CD4-positive, alpha-beta T cell treated with Interleukin-12 subunit alpha and Interleukin-12 subunit beta, for 1 hour (primary cell): ENCODE measurements at regions not wholly inside any gene's neighbourhood (a gene's known extent, or its start where the extent isn't known, plus 50 kb on each side); places are given as distances from the start of the nearest gene placed in this dataset.

Experiments used
- DNase-seq: peaks from one replicate; pipeline ENCODE4 v3.0.0-alpha.2; 2020

DNA sequence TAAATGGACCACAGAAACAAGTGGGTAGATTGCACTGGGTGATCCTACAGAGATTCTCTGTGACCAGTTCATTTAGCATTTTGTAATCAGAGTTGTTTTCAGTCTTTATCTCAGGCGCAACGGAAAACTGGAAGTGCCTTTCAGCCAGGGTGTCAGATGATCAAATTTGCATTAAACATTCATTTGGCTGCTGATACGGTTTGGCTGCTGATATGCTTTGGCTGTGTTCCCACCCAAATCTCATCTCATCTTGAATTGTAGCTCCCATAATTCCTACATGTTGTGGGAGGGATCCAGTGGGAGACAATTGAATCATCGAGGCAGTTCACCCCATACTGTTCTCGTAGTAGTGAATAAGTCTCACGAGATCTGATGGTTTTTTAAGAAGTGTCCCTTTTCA is 1396.1 kb upstream of the TMEFF2 start:
- no peak for DNase-seq

DNA sequence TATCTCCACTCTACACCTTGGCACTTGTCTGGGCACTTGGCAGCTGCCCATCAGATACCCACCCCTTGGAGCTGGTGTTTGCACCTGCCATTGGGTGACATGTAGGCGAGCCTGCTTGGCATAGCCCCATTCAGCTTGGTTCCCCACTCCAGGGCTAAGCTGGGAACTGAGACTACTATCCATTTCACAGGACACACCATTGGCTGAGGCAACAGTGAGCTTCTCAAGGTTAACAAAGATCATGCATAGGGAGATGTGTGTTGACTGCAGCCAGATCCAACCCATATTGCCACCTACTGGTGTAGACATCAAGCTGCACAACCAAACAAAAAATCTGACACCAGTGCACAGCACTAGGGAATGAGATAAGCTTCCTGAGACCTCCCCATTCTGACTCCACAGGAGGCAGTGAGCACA is 1389.8 kb upstream of the TMEFF2 start:
- DNase-seq, result no peak

DNA sequence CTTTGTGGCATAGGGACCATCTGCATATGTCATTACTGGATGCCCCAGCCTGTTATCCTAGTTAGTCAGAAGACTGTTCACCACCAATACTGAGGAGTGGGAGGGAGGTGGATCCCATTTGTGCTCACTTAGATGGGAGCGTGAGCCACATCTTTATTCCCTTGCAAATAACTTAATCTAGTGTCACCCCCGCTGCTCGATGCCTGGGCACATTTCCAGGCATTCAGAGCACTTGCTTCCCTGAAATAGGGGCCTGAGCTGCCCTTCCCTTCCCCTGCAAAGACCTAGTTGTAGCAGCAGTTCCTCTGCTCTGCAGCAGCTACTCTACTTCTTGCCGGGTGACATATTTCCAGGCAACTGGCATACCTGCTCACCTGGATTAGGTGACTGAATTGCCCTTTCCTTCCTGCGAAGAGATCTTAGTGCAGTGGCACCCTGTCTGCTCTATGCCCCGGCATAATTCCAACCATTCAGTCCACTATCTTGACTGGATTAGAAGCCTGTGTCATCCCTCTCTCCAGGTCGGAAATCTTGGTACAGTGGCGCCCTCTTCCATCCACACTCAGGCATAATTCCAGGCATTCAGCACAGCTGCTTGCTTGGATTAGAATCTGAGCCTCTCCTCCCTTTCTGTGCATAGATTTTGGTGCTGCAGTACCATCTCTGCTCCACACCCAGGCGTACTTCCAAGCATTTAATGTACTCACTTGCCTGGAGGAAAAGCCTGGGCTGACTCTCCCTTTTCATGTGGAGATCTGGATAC is 1389.1 kb upstream of the TMEFF2 start:
- no peak for DNase-seq

DNA sequence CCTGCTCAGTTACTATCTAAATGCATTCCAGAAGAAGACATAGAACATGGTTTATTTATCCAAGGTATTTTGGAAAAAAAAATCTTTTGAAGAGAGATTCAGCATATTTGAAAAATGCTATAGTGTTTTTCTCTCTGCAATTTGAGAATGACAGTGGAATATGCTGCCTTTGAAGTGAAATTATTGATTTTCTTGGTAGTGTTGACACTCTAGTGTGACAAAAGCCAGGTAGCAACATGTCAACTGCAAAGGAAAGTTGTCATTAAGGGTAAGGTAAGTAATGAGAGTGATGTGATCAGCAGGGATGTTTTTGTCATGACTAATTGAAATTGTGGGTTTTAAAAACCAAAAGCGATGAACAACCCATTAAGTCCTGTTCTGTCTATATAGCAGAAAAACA is 1387.1 kb upstream of the TMEFF2 start:
- no peak for DNase-seq

DNA sequence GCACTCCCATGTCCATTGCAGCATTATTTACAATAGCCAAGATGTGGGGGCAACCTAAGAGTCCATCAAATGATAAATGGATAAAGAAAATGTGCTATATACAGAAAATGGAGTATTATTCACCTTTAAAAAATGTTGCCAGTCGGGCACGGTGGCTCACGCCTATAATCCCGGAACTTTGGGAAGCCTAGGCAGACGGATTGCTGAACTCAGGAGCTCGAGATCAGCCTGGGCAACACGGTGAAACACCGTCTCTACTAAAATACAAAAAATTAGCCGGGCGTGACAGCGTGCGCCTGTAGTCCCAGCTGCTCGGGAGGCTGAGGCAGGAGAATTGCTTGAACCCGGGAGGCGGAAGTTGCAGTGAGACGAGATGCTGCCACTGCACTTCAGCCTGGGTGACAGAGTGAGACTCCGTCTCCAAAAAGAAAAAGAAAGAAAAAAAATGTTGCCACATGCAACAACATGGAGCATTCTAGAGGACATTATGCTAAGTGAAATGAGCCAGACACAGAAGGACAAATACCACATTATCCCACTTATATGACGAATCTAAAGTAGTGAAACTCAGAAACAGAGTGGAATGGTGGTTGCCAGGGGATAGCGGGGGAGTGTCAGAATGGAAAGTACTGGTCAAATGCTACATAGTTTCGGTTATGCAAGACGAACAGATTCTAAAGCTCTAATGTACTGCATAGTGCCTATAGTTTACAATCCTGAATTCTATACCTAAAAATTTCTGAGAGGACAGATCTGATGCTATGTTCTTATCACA is 1385.6 kb upstream of the TMEFF2 start:
- no peak for DNase-seq

DNA sequence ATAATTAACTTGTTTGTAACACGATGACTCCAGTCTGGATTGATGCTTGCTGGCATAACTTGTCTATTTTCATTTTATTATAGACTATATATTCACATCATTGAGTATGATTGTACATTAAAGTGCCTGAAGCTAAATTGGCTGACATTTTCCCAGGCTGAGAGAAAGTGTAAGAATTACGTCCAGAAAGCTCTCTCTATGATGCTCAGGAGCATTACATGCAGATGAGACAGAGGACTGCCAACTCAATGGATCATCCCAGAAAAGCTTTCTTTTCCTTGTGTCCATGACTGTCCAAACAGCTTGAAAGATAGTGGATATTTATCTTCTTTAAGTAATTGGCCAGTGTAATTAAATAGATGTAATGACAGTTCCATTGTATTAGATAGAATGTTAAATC is 1372.2 kb upstream of the TMEFF2 start:
- DNase-seq, result no peak

DNA sequence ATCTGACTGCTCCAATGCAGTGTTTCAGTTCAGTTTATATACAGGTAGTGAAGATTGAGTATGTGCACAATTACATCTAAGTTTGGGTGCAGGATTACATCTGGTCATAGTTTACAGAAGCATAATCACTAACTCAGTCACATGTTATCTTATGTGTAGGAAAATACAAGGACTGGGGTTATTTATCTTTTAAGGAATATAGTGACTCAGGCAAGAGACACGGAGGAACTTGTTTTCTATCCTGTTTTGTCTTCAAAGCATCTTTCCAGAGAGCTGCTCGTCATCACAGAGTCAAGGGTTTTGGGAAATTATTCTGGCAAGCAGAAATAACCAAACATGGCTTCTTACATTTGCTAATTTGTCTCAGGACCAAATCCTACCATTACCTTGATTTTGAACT is 1371.5 kb upstream of the TMEFF2 start:
- DNase-seq, result no peak

DNA sequence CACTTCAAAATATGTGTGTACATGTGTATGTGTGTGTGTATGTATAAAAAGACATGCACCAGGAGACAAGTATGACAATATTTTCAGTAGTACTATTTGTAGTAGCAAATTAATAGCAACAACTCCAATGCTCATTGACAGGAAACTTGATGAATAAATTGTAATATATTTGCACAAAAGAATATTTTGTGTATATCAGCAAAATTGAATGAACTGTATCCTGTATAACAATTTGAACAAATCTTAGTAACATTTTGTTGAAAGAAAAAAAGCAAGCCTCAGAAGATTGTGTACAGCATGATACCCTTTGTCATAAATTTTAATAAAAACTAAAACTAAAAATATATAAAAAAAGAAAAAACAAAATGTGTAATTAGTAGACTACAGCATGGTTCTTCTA is 1367.3 kb upstream of the TMEFF2 start:
- no peak for DNase-seq

DNA sequence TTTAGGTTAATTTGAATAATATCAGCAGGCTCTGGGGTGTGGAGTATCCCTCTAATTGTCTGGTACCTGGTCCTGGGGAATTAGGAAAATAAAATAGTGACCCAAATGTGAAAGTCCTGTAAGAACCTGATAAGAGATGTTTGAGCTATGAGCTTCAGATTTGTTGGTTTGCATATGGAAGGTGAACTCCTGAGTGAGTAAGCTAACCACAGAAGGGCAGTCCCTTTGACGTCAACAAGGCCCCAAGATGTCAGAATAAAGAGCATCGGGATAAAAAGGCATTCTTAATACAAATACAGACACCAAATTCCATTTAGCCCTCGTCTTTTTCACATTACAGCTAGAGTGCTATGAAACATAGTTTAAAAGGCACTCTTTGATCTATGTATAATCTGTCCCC is 1366.3 kb upstream of the TMEFF2 start:
- DNase-seq, result no peak

DNA sequence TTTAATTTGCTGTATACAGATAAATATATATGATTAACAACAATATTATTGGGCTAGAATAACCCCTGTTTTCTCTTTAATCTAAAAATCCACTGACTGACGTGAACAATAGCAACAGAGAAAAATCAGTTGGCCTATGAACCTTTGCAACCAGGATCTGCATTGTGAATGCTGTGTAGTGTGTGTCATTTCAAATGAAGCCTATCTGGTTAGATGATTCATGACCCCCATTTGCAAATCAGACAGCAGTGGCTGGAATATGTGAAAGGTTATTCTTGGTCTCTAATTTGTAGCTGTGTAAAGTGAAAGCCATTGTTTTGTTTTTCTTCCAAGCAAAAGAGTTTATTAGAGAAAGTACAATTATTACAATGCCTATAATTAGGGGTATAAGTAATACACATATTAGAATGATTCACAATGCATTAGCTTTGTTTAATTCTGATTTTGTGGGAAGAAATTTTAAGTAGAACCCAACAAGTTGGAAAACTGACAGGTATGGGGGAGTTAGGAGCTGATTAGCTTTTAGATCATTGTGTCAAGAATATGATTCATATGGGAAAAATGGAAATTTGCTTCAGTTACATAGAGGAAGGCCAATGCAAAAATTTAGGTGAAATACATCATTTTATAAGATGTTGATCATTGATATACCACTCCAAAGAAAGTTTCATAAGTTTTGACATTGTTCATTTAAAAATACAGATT is 1362.2 kb upstream of the TMEFF2 start:
- no peak for DNase-seq

DNA sequence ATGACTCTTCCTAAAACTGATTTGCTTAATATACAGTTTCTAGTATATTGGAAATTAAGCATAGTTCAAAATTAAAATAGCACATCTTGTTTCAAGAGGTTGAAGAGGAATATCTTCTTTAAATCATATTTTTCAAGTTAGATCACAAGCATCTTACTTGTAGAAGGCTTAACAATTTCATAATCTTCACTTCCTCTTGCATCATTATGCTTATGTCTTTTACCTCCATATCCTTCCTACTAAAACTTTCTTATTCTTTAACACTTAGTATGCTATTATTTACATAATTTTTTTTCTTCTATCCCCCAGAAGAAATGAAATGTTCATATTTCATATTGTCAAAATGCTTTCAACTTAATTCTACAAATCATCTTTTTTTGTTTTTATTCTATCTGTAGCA is 1354.9 kb upstream of the TMEFF2 start:
- DNase-seq, result no peak

DNA sequence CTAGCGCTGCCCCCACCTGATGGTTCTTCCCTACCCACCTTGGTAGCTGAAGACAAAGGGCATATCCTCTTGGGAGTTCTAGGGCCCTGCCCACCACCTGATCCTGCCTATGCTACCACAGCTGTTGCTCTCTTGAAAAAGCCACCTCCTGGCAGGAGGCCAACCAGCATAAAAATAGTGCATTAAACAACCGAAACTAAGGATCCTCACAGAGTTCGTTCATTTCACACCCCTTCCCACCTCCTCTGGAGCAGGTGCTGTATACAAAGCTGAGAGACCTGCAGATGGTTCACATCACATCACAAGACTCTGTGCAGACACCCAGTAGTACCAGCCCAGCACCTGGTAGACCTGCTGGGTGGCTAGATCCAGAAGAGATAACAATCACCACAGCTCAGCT is 1348.0 kb upstream of the TMEFF2 start:
- DNase-seq, result no peak

DNA sequence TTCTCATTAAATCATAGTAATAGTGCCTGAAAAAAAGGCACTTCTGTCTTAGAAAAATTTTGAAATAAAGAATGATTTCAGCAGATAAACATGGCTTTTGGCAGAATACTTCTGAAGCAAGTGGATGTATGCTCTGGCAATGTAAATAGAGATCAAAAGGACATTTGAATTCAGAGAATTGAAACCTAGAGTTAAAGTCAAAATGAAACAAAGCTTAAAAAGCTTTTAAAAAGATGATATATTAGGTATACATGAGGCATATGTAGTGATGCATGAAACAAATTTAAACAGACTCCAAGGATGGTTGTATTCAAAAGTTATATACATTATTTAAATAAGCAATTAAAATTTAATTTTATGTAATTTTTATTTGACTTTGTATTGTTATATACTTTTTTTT is 1344.5 kb upstream of the TMEFF2 start:
- no peak for DNase-seq

DNA sequence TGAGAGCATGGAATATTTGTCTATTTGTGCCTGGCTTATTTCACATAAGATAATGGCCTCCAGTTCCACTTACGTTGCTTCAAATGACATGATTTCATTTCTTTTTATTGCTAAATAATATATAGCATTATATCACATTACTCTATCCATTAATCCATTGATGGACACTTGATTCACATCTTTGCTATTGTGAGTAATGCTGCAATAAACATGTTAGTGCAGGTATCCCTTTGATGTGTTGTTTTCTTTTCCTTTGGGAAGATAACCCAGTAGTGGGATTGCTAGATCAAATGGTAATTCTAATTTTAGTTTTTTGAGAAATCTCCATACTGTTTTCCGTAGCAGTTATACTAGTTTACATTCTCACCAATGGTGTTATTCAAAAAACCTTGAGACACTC is 1343.3 kb upstream of the TMEFF2 start:
- no peak for DNase-seq

DNA sequence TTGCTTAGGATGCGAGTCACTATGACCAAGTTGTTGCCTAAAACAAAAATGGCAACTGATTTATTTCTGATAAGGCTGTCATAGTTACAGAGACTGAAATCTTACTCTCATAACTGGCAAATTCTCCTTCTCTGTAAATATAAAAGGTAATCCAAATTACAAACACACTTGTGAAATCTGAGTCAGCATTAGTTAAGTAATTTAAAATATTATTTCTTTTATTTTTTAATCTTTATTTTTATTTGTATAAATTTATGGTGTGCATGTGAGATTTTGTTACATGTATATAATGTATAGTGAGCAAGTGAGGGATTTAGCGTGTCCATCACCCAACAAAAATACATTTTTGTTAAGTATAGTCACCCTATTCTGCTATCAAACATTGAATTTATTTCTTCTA is 1342.8 kb upstream of the TMEFF2 start:
- DNase-seq, result no peak

DNA sequence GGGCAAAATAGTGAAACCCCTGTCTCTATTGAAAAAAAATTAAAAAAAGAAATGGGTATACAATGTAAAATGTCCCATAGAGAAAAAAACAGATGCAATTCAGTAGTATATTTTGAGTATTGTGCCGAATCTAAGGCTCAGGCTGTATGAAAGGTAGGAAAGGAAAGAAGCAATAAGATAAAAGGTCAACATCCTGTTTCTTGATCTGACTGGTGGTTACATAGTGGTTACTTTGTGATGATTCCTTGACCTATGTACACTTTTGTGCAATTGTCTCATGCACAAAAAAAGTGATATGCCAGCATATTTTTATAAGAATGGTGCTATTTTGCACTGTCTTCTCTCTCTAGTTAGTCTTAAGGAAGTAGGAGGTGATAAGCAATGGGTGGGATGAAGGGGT is 1333.7 kb upstream of the TMEFF2 start:
- DNase-seq, result no peak

DNA sequence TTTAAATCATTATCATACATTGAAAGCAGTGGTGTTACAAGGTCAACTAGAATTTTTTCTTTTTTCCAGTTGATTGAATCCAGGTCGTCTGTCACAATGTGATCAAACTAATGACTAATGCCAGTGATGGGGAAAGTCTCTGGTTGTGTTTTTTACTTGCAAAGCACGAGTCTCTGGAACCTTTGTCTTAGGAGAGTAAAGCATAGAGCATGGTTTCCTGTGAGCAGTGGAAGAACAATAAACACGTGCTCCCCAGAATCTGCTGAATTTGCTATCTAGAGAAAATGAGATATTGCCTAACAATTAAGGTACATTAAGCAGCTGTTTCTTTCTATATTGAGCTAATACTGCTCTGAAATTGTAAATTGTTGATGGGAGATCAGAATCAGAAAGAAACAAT is 1332.4 kb upstream of the TMEFF2 start:
- no peak for DNase-seq

DNA sequence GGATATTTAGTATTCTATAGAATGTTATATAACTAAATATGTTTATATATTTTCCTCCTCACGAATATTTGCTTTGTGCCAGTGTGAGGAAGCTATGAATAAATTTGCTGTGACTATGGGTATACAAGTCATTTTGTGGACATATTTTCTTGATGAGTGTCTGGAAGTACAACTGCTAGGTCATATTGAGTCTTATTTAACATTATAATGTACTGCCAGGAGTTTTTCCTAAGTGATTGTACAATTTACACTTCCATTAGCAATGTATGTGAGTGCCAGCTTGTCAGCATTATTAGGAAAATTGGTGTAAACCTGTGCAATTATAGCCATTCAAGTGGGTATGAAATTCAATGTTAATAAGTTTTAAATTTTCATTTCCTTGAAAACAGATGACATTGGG is 1328.9 kb upstream of the TMEFF2 start:
- DNase-seq, result no peak

DNA sequence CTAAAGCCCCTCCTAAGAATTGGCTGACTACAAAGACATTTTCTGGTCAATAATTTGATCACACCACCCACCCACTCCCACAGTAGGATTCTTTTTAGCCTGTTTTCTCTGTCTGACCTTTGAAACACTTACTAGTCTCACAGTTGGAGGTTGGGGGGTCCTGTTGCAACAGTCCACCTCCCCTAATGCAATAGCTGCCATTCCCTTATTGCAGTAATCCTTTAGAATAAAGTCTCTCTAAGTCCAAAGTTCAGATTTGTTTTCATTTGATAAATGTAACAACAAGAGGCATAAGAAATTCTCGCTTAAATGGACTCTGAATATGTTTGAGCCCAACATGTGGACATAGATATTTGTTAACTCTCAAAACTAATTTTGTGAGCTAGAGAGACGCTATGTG is 1326.8 kb upstream of the TMEFF2 start:
- DNase-seq, result no peak

DNA sequence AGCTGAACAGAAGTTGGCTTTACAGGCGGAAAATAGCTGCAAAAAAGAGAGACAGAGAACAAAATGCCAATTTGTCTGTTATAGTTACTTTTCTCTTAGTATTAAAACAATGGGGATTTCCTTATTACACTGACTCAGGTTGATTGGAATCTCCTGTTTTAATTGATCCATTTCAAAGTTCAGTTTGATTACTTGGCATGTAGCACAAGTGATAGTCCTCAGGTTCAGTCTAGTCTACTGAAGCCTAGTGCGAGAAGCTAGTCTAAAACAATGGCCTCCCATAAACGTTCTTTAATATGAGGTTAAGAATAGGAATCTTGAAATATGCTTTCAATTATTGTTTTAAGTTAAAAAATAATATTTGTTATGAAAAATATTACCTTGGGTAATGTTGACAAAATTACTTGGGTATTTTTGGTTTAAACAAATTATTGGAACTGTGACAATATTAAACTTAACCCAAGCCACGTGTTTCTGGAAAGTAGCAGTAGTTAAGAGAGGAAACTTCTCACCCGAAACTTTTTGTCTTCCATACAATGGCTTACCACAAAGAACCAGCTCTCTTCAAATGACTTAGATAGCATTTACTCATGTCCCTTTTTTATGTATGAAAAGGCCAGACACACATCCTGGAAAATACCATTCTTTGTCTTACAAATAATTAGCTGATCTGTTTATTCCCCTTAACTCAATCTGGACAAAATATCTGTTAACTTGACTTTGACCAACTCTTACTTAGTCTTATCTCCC is 1326.2 kb upstream of the TMEFF2 start:
- DNase-seq, result no peak

DNA sequence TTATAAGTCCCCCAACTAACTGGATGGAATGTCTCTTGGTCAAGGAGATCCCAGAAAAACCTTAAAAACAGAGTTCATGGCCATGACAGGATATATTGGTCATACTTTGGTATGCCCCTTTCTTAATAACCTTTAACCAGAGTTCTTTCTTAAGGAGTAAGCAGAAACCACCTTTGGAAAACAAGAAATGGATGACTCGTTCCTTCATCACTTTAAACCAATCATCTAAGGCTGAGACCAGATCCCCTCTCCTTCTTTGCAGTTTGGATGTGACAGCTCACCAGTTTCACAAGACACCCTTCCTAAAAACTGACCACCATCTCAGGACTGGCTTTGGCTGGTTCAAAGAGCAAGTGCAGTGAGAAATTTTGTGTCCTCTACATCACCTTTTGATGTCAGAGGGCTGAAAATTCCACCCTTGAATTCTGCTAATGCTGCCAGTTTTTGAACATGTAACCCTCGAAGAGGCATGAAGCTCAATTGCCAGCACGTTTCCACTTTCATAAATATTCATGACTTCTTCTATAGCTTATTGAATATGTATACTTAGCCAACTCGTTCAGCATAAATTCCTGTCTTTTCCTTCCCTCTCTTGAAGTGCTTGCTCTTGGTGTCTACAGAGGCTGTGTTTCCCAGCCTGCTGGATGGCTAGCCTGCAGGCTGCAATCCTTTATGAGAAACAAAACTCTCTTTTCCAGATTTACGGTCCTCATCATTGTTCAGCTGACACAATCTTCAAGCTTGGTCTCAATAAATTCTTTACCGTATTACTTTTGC is 1323.5 kb upstream of the TMEFF2 start:
- DNase-seq, result no peak

DNA sequence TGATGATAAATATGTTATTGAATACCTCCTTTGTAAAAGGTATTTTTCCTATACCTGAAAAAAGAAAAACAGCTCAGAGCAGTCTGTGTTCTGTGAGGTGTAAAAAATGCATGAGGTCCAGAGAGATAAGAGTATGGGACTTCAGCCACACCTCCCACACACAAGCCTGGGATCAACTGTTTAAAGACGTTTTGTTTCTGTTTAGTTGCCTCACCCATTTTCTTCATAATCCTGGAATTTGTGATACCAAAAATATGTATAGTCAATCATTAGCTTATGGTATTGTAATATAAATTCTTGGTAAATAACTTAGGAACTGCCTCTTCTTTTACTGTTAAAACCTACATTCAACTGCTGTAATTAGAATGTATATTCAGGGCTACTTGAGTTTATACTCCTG is 1322.9 kb upstream of the TMEFF2 start:
- DNase-seq, result no peak

DNA sequence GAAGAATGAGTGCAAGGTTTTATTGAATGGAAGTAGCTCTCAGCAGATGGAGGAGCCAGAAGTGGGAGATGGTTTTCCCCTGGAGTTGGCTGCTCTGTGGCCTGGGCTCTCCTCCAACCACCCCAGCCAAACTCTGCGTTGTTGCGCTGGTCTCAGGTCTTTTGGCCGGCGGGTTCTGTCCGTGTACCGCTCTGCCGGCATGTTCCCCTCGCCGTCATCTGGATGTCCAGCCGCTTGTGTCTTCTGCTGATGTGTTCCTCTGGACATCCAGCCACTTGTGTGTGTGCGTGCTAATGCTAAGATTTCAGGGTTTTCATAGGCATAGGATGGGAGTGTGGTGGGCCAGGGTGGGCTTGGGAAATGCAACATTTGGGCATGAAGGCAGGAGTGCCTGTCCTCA is 1311.3 kb upstream of the TMEFF2 start:
- no peak for DNase-seq
